HFFc6 (cell line): ENCODE measurements at regions not wholly inside any gene's neighbourhood (a gene's known extent, or its start where the extent isn't known, plus 50 kb on each side); places are given as distances from the start of the nearest gene placed in this dataset.

ENCODE experiments used
- DNase-seq: peaks from one replicate; pipeline ENCODE4 v3.0.0-alpha.2; 2018
- H3K27ac Mint-ChIP-seq: 2 replicates; pipeline ENCODE4 v1.8.0; 2020; ENCODE audit warnings: mild to moderate bottlenecking, mixed read lengths
- H3K27me3 Mint-ChIP-seq: 2 replicates; pipeline ENCODE4 v1.8.0; 2021; ENCODE audit warnings: mild to moderate bottlenecking, moderate library complexity, mixed read lengths; ENCODE audit not compliant: insufficient read depth
- H3K36me3 Mint-ChIP-seq: 2 replicates; pipeline ENCODE4 v1.8.0; 2021; ENCODE audit warnings: low read depth, mixed read lengths
- H3K4me1 Mint-ChIP-seq: 2 replicates; pipeline ENCODE4 v1.8.0; 2020; ENCODE audit warnings: low read depth, mixed read lengths
- H3K4me3 Mint-ChIP-seq: 2 replicates; pipeline ENCODE4 v1.8.0; 2020; ENCODE audit warnings: mild to moderate bottlenecking, moderate library complexity, mixed read lengths
- H3K9me3 Mint-ChIP-seq: 2 replicates; pipeline ENCODE4 v1.8.0; 2020; ENCODE audit warnings: mild to moderate bottlenecking, mixed read lengths
- CTCF ChIP-seq: fragments of 200-600 bp; sonication (generic); IDR thresholded peaks from 2 replicates; pipeline ENCODE4 v1.5.0; 2021; ENCODE audit warnings: antibody characterized with exemption, mild to moderate bottlenecking

- H3K9me3 Mint-ChIP-seq = peaks cover 4% of the 10 kb centered on the region; the same call in 1 of the 2 replicates
Measured at GRCh38 chr3:78427303-78427702, 1340.5 kb downstream of the ROBO1 start.

GRCh38 chr3:78430741-78431140, 1337.1 kb downstream of the ROBO1 start:
- no peaks in the 10 kb centered on the region for H3K4me1 Mint-ChIP-seq
- no peak for DNase-seq
- no peak for TF ChIP-seq CTCF
- no peaks in the 10 kb centered on the region for H3K36me3 Mint-ChIP-seq
- H3K4me3 Mint-ChIP-seq = no peak overlapping the region
- no peaks in the 10 kb centered on the region for H3K27me3 Mint-ChIP-seq
- H3K9me3 Mint-ChIP-seq = no peaks in the 10 kb centered on the region
- H3K27ac Mint-ChIP-seq = no peak overlapping the region

More at GRCh38 chr3:78427303-78427702, 1340.5 kb downstream of the ROBO1 start:
- no peak for TF ChIP-seq CTCF
- Mint-ChIP-seq H3K27me3 (peaks cover 3% of the 10 kb centered on the region), H3K36me3 (no peaks in the 10 kb centered on the region), H3K4me1 (no peaks in the 10 kb centered on the region), H3K4me3 (no peak overlapping the region), H3K27ac (no peak overlapping the region)
- no peak for DNase-seq

- H3K36me3 Mint-ChIP-seq = no peaks in the 10 kb centered on the region
- TF ChIP-seq CTCF = no peak
- no peak overlapping the region for H3K4me3 Mint-ChIP-seq
- DNase-seq = no peak
- H3K27ac Mint-ChIP-seq = no peak overlapping the region
- no peaks in the 10 kb centered on the region; the same call in 1 of the 2 replicates for H3K9me3 Mint-ChIP-seq
- no peaks in the 10 kb centered on the region for H3K4me1 Mint-ChIP-seq
- H3K27me3 Mint-ChIP-seq = peaks cover 2% of the 10 kb centered on the region; the same call in 1 of the 2 replicates
Measured at GRCh38 chr3:78434801-78435200, 1333.0 kb downstream of the ROBO1 start.

GRCh38 chr3:78455166-78455565, 1312.6 kb downstream of the ROBO1 start:
- DNase-seq = no peak
- TF ChIP-seq CTCF = no peak
- Mint-ChIP-seq H3K4me1 (no peaks in the 10 kb centered on the region), H3K27me3 (no peaks in the 10 kb centered on the region), H3K4me3 (no peak overlapping the region), H3K9me3 (peaks cover 5% of the 10 kb centered on the region; the same call in 1 of the 2 replicates), H3K27ac (no peak overlapping the region), H3K36me3 (no peaks in the 10 kb centered on the region)

- no peaks in the 10 kb centered on the region for H3K27me3 Mint-ChIP-seq
- peaks cover 5% of the 10 kb centered on the region; the same call in 1 of the 2 replicates for H3K9me3 Mint-ChIP-seq
- no peak for TF ChIP-seq CTCF
- H3K4me3 Mint-ChIP-seq = no peak overlapping the region
- H3K4me1 Mint-ChIP-seq = no peaks in the 10 kb centered on the region
- DNase-seq = no peak
- no peaks in the 10 kb centered on the region for H3K36me3 Mint-ChIP-seq
- H3K27ac Mint-ChIP-seq = no peak overlapping the region
Measured at GRCh38 chr3:78455712-78456433, 1311.9 kb downstream of the ROBO1 start.
